HepG2 (cell line): ENCODE measurements at regions not wholly inside any gene's neighbourhood (a gene's known extent, or its start where the extent isn't known, plus 50 kb on each side); places are given as distances from the start of the nearest gene placed in this dataset.

ENCODE experiments used
- ATAC-seq: fragments of 200-7000 bp; cut with Tn5 transposase; 3 replicates; pipeline ENCODE4 v1.9.1; 2020; ENCODE audit warnings: mild to moderate bottlenecking, moderate library complexity
- BruUV-seq: library from RNA; stranded (reverse); fragments of 400-500 nt; replicated peaks from 2 replicates; lab custom pipeline; 2021; lab: Mats Ljungman, UMichigan
- CTCF ChIA-PET: fragments of 300-600 bp; formaldehyde crosslinking; extraction: SDS; loops from one replicate; lab custom pipeline; 2021; ENCODE audit warnings: low total read pairs, inconsistent platforms, low intra/inter-chr PET ratio; lab: Yijun Ruan, JAX
- POLR2A ChIA-PET: fragments of 350-600 bp; sonication (Branson Sonifier 250); formaldehyde crosslinking; loops from one replicate; lab custom pipeline; 2020; ENCODE audit warnings: antibody characterized with exemption, inconsistent platforms; lab: Yijun Ruan, JAX
- DNase-seq: peaks from one replicate; pipeline ENCODE4 v3.0.0-alpha.2; 2015; ENCODE audit warnings: low spot score
- FAIRE-seq: peaks from 3 replicates; lab custom pipeline; 2011; peaks lifted over from hg19 to GRCh38; lab: Jason Lieb, UNC
- H2AFZ ChIP-seq: one replicate; pipeline ENCODE4 v1.6.1; 2011; ENCODE audit warnings: low read length, inconsistent platforms
- H3K27ac ChIP-seq: fragments of 300-600 bp; 3 replicates; pipeline ENCODE4 v1.8.0; 2011; ENCODE audit warnings: mixed run types, mild to moderate bottlenecking, mixed read lengths, low read length, inconsistent platforms; ENCODE audit not compliant: insufficient read depth; ENCODE audit errors: extremely low read length
- H3K27me3 ChIP-seq, 2 experiments: fragments of 200-600 bp in 1 of 2; 2 replicates in 1 of 2; 3 replicates in 1 of 2; pipeline versions ENCODE4 v1.6.0 to v1.8.0; 2011; ENCODE audit warnings: low read length in 2 of 2, mild to moderate bottlenecking in 2 of 2, moderate library complexity in 2 of 2, inconsistent platforms in 1 of 2; ENCODE audit not compliant: insufficient read depth in 2 of 2, control insufficient read depth in 1 of 2
- H3K36me3 ChIP-seq, 2 experiments: fragments of 200-600 bp in 1 of 2; replicated peaks in 1 of 2; 2 replicates in 1 of 2; 3 replicates in 1 of 2; pipeline versions ENCODE4 v1.5.1 to v1.8.0; 2011; ENCODE audit warnings: low read length in 2 of 2, inconsistent platforms in 1 of 2; ENCODE audit not compliant: insufficient read depth in 2 of 2, control insufficient read depth in 1 of 2
- H3K4me1 ChIP-seq: 2 replicates; pipeline ENCODE4 v1.5.1; 2012; ENCODE audit warnings: low read length, inconsistent platforms; ENCODE audit not compliant: insufficient read depth
- H3K4me2 ChIP-seq: 2 replicates; pipeline ENCODE4 v1.6.0; 2011; ENCODE audit warnings: low read depth, low read length, inconsistent platforms
- H3K4me3 ChIP-seq, 3 experiments: fragments of 200-600 bp in 1 of 3; sonication (generic), shearing (Covaris generic) in 1 of 3; replicated peaks in 1 of 3; 2 replicates each; pipeline ENCODE4 v1.5.1; 2011 to 2016; ENCODE audit warnings: low read length in 3 of 3, inconsistent platforms in 2 of 3, low read depth in 2 of 3, mild to moderate bottlenecking in 2 of 3, control low read depth in 1 of 3, mixed read lengths in 1 of 3; ENCODE audit not compliant: insufficient read depth in 1 of 3
- H3K79me2 ChIP-seq: one replicate; pipeline ENCODE4 v1.6.1; 2011; ENCODE audit warnings: low read length, inconsistent platforms; ENCODE audit not compliant: insufficient read depth
- H3K9ac ChIP-seq: 2 replicates; pipeline ENCODE4 v1.6.0; 2011; ENCODE audit warnings: mild to moderate bottlenecking, low read depth, low read length, inconsistent platforms; ENCODE audit not compliant: insufficient read depth
- H3K9me3 ChIP-seq: 2 replicates; pipeline ENCODE4 v1.5.1; 2012; ENCODE audit warnings: mild to moderate bottlenecking, low read length
- H4K20me1 ChIP-seq: 2 replicates; pipeline ENCODE4 v1.6.0; 2011; ENCODE audit warnings: inconsistent platforms, mild to moderate bottlenecking, low read length, moderate library complexity; ENCODE audit not compliant: insufficient read depth
- ARID5B ChIP-seq: IDR thresholded peaks from 2 replicates; pipeline ENCODE4 v1.4.0; 2020; ENCODE audit warnings: mild to moderate bottlenecking, missing genetic modification reagents
- CEBPG ChIP-seq: IDR thresholded peaks from 2 replicates; pipeline ENCODE4 v1.6.1; 2016
- CENPX ChIP-seq: sonication (generic); formaldehyde crosslinking; IDR thresholded peaks from 2 replicates; pipeline ENCODE4 v1.9.0; 2021; ENCODE audit warnings: mild to moderate bottlenecking, missing genetic modification reagents, moderate library complexity
- HES4 ChIP-seq: sonication (generic); formaldehyde crosslinking; IDR thresholded peaks from 2 replicates; pipeline ENCODE4 v1.9.0; 2021; ENCODE audit warnings: mild to moderate bottlenecking, missing genetic modification reagents, borderline replicate concordance
- JARID2 ChIP-seq: sonication (generic); formaldehyde crosslinking; IDR thresholded peaks from 2 replicates; pipeline ENCODE4 v1.8.1; 2023; ENCODE audit warnings: missing genetic modification reagents, inconsistent platforms; ENCODE audit not compliant: insufficient replicate concordance
- KDM2A ChIP-seq: sonication (generic); formaldehyde crosslinking; IDR thresholded peaks from 2 replicates; pipeline ENCODE4 v1.4.0; 2020; ENCODE audit warnings: low read depth, missing genetic modification reagents, borderline replicate concordance
- NFIB ChIP-seq: sonication (generic); formaldehyde crosslinking; IDR thresholded peaks from 2 replicates; pipeline ENCODE4 v1.9.0; 2021; ENCODE audit warnings: missing genetic modification reagents, mild to moderate bottlenecking, borderline replicate concordance
- RAD21 ChIP-seq: fragments of 450-650 bp; formaldehyde crosslinking; IDR thresholded peaks from 2 replicates; pipeline ENCODE4 v1.5.0; 2020; ENCODE audit warnings: mild to moderate bottlenecking
- RARA ChIP-seq: IDR thresholded peaks from 2 replicates; pipeline ENCODE4 v1.6.1; 2016; ENCODE audit warnings: missing genetic modification reagents, missing compliant biosample characterization
- SMAD9 ChIP-seq: sonication (generic); formaldehyde crosslinking; IDR thresholded peaks from 2 replicates; pipeline ENCODE4 v1.5.1; 2020; ENCODE audit warnings: mild to moderate bottlenecking, missing genetic modification reagents
- ZFP41 ChIP-seq: sonication (generic); formaldehyde crosslinking; IDR thresholded peaks from 2 replicates; pipeline ENCODE4 v1.4.0; 2020; ENCODE audit warnings: mild to moderate bottlenecking, missing genetic modification reagents, borderline replicate concordance
- ZNF260 ChIP-seq: sonication (generic); formaldehyde crosslinking; IDR thresholded peaks from 2 replicates; pipeline ENCODE4 v1.4.0; 2020; ENCODE audit warnings: missing genetic modification reagents, low read depth, mild to moderate bottlenecking, borderline replicate concordance
- ZNF3 ChIP-seq: IDR thresholded peaks from 2 replicates; pipeline ENCODE4 v1.7.0; 2017; ENCODE audit warnings: inconsistent platforms
- ZNF329 ChIP-seq: sonication (generic); formaldehyde crosslinking; IDR thresholded peaks from 2 replicates; pipeline ENCODE4 v1.9.0; 2021; ENCODE audit warnings: low read depth, mild to moderate bottlenecking, missing genetic modification reagents
- ZNF331 ChIP-seq: sonication (generic); formaldehyde crosslinking; IDR thresholded peaks from 2 replicates; pipeline ENCODE4 v1.4.0; 2020; ENCODE audit warnings: missing genetic modification reagents
- ZNF879 ChIP-seq: sonication (generic); formaldehyde crosslinking; IDR thresholded peaks from 2 replicates; pipeline ENCODE4 v1.8.1; 2023; ENCODE audit warnings: missing genetic modification reagents
- WGBS: methylation state at CpG from one replicate; pipeline ENCODE4 v1.1.6; 2017; ENCODE audit warnings: low lambda C conversion rate; 5-methylcytosine and 5-hydroxymethylcytosine counted together
- in situ Hi-C: cut with HindIII; loops from 2 replicates; pipeline ENCODE4 v1.10.0; 2017; ENCODE audit warnings: low pct_unique_long_range_greater_than_20kb; ENCODE audit not compliant: extremely low pct_ligation_motif_present
- intact Hi-C: fragments of 100-400 bp; cut with micrococcal nuclease; formaldehyde crosslinking; loops from one replicate; pipeline ENCODE4 v1.10.0; 2022; ENCODE audit not compliant: unreplicated experiment
- TF ChIP-seq, protein P1 (sequence below): sonication (generic); formaldehyde crosslinking; IDR thresholded peaks from 2 replicates; pipeline ENCODE4 v1.4.0; 2020; ENCODE audit warnings: mild to moderate bottlenecking, missing genetic modification reagents, borderline replicate concordance

DNA sequence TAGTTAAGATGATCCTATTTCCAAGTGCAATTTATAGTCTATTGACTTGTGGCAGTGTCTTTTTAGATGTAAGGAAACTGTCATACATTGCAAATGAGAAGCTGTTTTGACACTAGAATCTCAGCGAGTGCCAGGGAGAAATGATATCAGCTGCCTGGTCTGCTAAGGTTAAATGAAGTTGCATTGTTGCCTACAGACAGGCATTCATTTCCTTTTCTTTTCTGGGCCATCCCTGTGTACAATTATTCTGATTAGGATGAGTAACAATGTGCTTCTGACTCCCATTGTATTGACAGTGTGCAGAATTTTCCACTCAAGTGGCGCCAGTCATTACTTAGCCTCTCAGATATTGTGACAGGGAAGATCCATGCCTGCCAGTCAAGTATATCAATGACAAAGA is 231.2 kb downstream of the GPAT3 start (continued):
- no peak for TF ChIP-seq JARID2 (CRISPR knock-in tag)
- no peak for TF ChIP-seq ZNF329 (CRISPR knock-in tag)
- TF ChIP-seq KDM2A (CRISPR knock-in tag), result no peak

- H3K9ac ChIP-seq, result no peak overlapping the region
- H3K4me1 ChIP-seq, result no peaks in the 10 kb centered on the region
- H3K9me3 ChIP-seq, result no peaks in the 10 kb centered on the region
- no peaks in the 10 kb centered on the region for H4K20me1 ChIP-seq
- H2AFZ ChIP-seq, result no peak overlapping the region
- ChIA-PET CTCF (no interaction called here), POLR2A (no interaction called here)
- ATAC-seq (no peak), FAIRE-seq (no peak), DNase-seq (no peak)
- no peaks in the 10 kb centered on the region for H3K79me2 ChIP-seq
- no peak overlapping the region for H3K4me3 ChIP-seq
- no peaks in the 10 kb centered on the region for H3K27me3 ChIP-seq
- H3K4me2 ChIP-seq, result no peak overlapping the region
- no peak overlapping the region for H3K27ac ChIP-seq
- 50% methylated on average over 5 of the region's 5 CpGs for WGBS
- BruUV-seq, result no TSS peak
- intact Hi-C loops, result no loop called here
- H3K36me3 ChIP-seq, result no peaks in the 10 kb centered on the region
- in situ Hi-C loops, result loop anchor here (25.0 kb wide), 1 partner anchor 503 kb away; no protein-coding TSS in a partner anchor
- TF ChIP-seq, protein P1, sequence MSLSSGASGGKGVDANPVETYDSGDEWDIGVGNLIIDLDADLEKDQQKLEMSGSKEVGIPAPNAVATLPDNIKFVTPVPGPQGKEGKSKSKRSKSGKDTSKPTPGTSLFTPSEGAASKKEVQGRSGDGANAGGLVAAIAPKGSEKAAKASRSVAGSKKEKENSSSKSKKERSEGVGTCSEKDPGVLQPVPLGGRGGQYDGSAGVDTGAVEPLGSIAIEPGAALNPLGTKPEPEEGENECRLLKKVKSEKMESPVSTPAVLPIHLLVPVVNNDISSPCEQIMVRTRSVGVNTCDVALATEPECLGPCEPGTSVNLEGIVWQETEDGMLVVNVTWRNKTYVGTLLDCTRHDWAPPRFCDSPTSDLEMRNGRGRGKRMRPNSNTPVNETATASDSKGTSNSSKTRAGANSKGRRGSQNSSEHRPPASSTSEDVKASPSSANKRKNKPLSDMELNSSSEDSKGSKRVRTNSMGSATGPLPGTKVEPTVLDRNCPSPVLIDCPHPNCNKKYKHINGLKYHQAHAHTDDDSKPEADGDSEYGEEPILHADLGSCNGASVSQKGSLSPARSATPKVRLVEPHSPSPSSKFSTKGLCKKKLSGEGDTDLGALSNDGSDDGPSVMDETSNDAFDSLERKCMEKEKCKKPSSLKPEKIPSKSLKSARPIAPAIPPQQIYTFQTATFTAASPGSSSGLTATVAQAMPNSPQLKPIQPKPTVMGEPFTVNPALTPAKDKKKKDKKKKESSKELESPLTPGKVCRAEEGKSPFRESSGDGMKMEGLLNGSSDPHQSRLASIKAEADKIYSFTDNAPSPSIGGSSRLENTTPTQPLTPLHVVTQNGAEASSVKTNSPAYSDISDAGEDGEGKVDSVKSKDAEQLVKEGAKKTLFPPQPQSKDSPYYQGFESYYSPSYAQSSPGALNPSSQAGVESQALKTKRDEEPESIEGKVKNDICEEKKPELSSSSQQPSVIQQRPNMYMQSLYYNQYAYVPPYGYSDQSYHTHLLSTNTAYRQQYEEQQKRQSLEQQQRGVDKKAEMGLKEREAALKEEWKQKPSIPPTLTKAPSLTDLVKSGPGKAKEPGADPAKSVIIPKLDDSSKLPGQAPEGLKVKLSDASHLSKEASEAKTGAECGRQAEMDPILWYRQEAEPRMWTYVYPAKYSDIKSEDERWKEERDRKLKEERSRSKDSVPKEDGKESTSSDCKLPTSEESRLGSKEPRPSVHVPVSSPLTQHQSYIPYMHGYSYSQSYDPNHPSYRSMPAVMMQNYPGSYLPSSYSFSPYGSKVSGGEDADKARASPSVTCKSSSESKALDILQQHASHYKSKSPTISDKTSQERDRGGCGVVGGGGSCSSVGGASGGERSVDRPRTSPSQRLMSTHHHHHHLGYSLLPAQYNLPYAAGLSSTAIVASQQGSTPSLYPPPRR (CRISPR knock-in tag), result no peak
- no peak for TF ChIP-seq HES4 (CRISPR knock-in tag)
- TF ChIP-seq NFIB (CRISPR knock-in tag), result no peak
- no peak for TF ChIP-seq ARID5B (CRISPR knock-in tag)
- no peak for TF ChIP-seq ZNF879 (CRISPR knock-in tag)
- no peak for TF ChIP-seq RARA (CRISPR knock-in tag)
- TF ChIP-seq ZFP41, result no peak
- no peak for TF ChIP-seq ZNF260
- no peak for TF ChIP-seq ZNF3 (CRISPR knock-in tag)
- no peak for TF ChIP-seq CENPX (CRISPR knock-in tag)
- no peak for TF ChIP-seq ZNF331 (CRISPR knock-in tag)
- TF ChIP-seq SMAD9 (CRISPR knock-in tag), result no peak
- TF ChIP-seq RAD21, result no peak
- TF ChIP-seq CEBPG, result no peak
These were observed 223.7 kb downstream of the GPAT3 start for GRCh38 chr4:83759611-83760010.
